Calu3 (cell line): ENCODE measurements at regions not wholly inside any gene's neighbourhood (a gene's known extent, or its start where the extent isn't known, plus 50 kb on each side); places are given as distances from the start of the nearest gene placed in this dataset.

Experiments used
- BruUV-seq: library from RNA; stranded (reverse); fragments of 400-500 nt; replicated peaks from 2 replicates; lab custom pipeline; 2021; lab: Mats Ljungman, UMichigan
- CTCF ChIA-PET: fragments of 300-600 bp; sonication (Branson Sonifier 250); formaldehyde crosslinking; loops from one replicate; lab custom pipeline; 2022; ENCODE audit warnings: antibody characterized with exemption; lab: Charles Lee
- DNase-seq: peaks from one replicate; pipeline ENCODE4 v3.0.0; 2022
- H3K27ac Mint-ChIP-seq: one replicate; pipeline ENCODE4 v1.8.0; 2022; ENCODE audit warnings: mixed read lengths; ENCODE audit not compliant: unreplicated experiment
- H3K27me3 Mint-ChIP-seq: one replicate; pipeline ENCODE4 v1.8.0; 2022; ENCODE audit warnings: mixed read lengths; ENCODE audit not compliant: unreplicated experiment
- H3K36me3 Mint-ChIP-seq: one replicate; pipeline ENCODE4 v1.8.0; 2022; ENCODE audit warnings: mild to moderate bottlenecking, moderate library complexity, mixed read lengths; ENCODE audit not compliant: insufficient read depth, unreplicated experiment
- H3K4me1 Mint-ChIP-seq: one replicate; pipeline ENCODE4 v1.8.0; 2022; ENCODE audit warnings: mild to moderate bottlenecking, low read depth, mixed read lengths; ENCODE audit not compliant: unreplicated experiment
- H3K4me3 Mint-ChIP-seq: one replicate; pipeline ENCODE4 v1.8.0; 2022; ENCODE audit warnings: mild to moderate bottlenecking, low read depth, moderate library complexity, mixed read lengths; ENCODE audit not compliant: unreplicated experiment
- H3K9me3 Mint-ChIP-seq: one replicate; pipeline ENCODE4 v1.8.0; 2022; ENCODE audit warnings: low read depth, mixed read lengths; ENCODE audit not compliant: unreplicated experiment
- CTCF ChIP-seq: fragments of 200-600 bp; IDR thresholded peaks from one replicate; pipeline ENCODE4 v1.8.0; 2022; ENCODE audit warnings: antibody characterized with exemption; ENCODE audit not compliant: unreplicated experiment
- intact Hi-C: fragments of 100-400 bp; cut with micrococcal nuclease; formaldehyde crosslinking; loops from one replicate; pipeline ENCODE4 v1.10.0; 2022; ENCODE audit not compliant: unreplicated experiment

DNA sequence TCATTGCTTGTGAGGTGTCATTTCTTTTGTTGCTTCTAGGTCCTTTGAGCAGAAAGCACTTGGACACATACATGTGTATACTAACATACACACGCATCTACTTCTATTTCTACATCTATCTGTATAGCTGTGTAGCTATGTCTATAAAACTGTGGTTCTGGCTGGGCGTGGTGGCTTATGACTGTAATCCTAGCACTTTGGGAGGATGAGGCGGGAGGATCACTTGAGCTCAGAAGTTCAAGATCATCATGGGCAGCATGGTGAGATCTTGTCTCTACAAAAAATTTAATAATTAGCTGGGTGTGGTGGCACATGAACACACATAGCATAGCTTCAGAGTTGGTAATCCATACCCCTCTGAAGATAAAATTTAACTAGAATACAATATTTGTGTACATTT is 65.0 kb upstream of the MAGI1 start:
- Mint-ChIP-seq H3K4me3 (no peak overlapping the region), H3K9me3 (no peaks in the 10 kb centered on the region), H3K4me1 (peaks cover 20% of the 10 kb centered on the region), H3K27ac (peak overlapping the region; percentile 88), H3K36me3 (no peaks in the 10 kb centered on the region), H3K27me3 (no peaks in the 10 kb centered on the region)
- TF ChIP-seq CTCF, result no peak
- intact Hi-C loops, result no loop called here
- DNase-seq, result no peak
- BruUV-seq, result no TSS peak
- CTCF ChIA-PET, result interaction anchor here (0.5 to 1.2 kb wide), 3 partner anchors 142 to 646 kb away, joined by 3 to 4 read pairs (median 3); no protein-coding TSS in a partner anchor

- H3K36me3 Mint-ChIP-seq, result no peaks in the 10 kb centered on the region
- CTCF ChIA-PET, result no interaction called here
- no peak overlapping the region for H3K4me3 Mint-ChIP-seq
- H3K27ac Mint-ChIP-seq, result no peak overlapping the region
- no peaks in the 10 kb centered on the region for H3K9me3 Mint-ChIP-seq
- H3K27me3 Mint-ChIP-seq, result no peaks in the 10 kb centered on the region
- H3K4me1 Mint-ChIP-seq, result peaks cover 32% of the 10 kb centered on the region
- intact Hi-C loops, result no loop called here
- DNase-seq, result no peak
- no TSS peak for BruUV-seq
- TF ChIP-seq CTCF, result no peak
Observed at GRCh38 chr3:66101901-66102300, 63.2 kb upstream of the MAGI1 start.

DNA sequence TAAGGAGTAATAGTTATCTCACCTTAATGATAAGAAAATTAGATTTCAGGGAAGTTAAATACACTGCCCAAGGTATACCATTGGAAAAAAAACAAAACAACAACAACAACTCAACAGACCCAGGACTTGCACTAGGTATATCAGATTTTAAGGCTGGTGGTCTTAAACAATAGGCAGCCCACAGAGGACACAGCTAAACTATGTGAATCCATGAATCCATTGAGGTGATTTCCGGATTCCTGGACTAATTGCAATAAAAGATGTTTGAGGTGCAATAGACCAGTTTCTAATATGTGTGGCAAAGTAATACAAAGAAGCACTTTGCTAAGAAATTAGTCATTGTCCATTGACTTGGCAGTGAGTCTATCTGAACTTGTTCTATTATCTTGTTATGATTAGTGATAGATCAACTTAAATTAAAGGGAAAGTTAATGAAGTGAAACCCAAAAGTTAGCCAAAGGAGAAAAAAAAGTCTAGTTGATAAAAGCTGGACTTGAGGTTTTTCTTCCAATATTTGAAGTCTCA is 60.9 kb upstream of the MAGI1 start:
- no peak for DNase-seq
- intact Hi-C loops, result no loop called here
- Mint-ChIP-seq H3K27ac (no peak overlapping the region), H3K9me3 (peaks cover 3% of the 10 kb centered on the region), H3K36me3 (no peaks in the 10 kb centered on the region), H3K4me1 (peaks cover 24% of the 10 kb centered on the region), H3K27me3 (no peaks in the 10 kb centered on the region), H3K4me3 (no peak overlapping the region)
- TF ChIP-seq CTCF, result no peak
- CTCF ChIA-PET, result no interaction called here
- BruUV-seq, result no TSS peak

- no TSS peak for BruUV-seq
- Mint-ChIP-seq H3K4me1 (peaks cover 14% of the 10 kb centered on the region), H3K36me3 (no peaks in the 10 kb centered on the region), H3K9me3 (peaks cover 3% of the 10 kb centered on the region), H3K27me3 (no peaks in the 10 kb centered on the region), H3K27ac (no peak overlapping the region), H3K4me3 (no peak overlapping the region)
- intact Hi-C loops, result no loop called here
- no peak for TF ChIP-seq CTCF
- DNase-seq, result no peak
- CTCF ChIA-PET, result no interaction called here
Observed at GRCh38 chr3:66098436-66098835, 59.7 kb upstream of the MAGI1 start.
